Erythroblast (primary cell): ENCODE measurements at regions not wholly inside any gene's neighbourhood (a gene's known extent, or its start where the extent isn't known, plus 50 kb on each side); places are given as distances from the start of the nearest gene placed in this dataset.

Experiments used
- GATA1 ChIP-seq: IDR thresholded peaks from 2 replicates; pipeline ENCODE4 v1.6.1; 2011; ENCODE audit warnings: low read depth, mild to moderate bottlenecking, control low read depth, low read length, moderate library complexity
- POLR2A ChIP-seq: IDR thresholded peaks from 2 replicates; pipeline ENCODE4 v1.6.1; 2011; ENCODE audit warnings: mild to moderate bottlenecking, low read length

DNA sequence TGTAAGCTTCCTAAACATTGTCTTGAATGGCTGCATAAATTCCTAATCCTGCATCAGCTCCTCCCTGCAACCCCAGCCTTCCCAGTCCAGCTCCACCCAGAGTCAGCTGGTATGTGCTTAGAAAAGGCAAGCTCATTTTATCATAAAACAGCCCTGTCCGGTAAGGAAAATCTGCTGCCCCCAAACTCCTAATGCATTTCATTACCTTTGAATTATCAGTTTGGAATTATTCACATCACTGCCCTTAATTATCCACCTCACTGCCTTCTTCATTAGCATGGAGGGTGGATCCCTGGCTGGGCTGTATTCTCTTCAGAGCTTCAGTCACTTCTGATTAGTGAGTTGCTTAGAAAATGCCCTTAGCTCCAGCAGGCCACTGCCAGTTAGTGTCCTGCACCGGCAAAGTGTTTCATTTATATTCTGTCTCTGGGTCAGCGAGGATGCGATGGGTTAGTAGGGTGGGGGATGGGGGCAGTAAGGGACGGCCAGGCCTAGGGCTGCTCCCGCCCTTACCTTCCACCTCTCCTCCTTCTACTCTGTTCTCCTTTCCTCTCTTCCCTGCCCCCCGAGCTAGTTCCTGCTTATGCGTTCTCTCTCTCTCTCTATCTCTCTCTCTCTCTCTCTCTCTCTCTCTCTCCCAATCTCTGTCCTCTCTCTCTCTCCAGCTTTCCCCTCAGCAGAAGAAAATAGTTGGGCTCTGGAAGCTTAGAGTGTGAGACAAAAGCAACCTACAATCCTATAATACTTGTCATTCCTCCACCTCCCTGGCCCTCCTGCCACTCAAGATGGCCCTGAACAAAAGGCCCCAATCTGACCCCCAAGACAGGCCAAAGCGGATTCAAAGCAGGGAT is 174.8 kb upstream of the KLF3 start:
- no peak for TF ChIP-seq POLR2A
- no peak for TF ChIP-seq GATA1
